IMR-90 (cell line): ENCODE measurements at regions not wholly inside any gene's neighbourhood (a gene's known extent, or its start where the extent isn't known, plus 50 kb on each side); places are given as distances from the start of the nearest gene placed in this dataset.

ENCODE experiments used
- ATAC-seq: fragments of 200-7000 bp; cut with Tn5 transposase; 2 replicates; pipeline ENCODE4 v1.9.1; 2020; ENCODE audit warnings: low read depth, mild to moderate bottlenecking, moderate library complexity
- BruUV-seq: library from RNA; stranded (reverse); fragments of 400-500 nt; replicated peaks from 2 replicates; lab custom pipeline; 2021; lab: Mats Ljungman, UMichigan
- CTCF ChIA-PET: fragments of 300-600 bp; formaldehyde crosslinking; extraction: SDS; loops from one replicate; lab custom pipeline; 2021; ENCODE audit warnings: antibody characterized with exemption; lab: Yijun Ruan, JAX
- POLR2A ChIA-PET: fragments of 300-600 bp; sonication (Branson Sonifier 250); formaldehyde crosslinking; loops from one replicate; lab custom pipeline; 2022; ENCODE audit warnings: antibody characterized with exemption; ENCODE audit not compliant: unreplicated experiment; lab: Charles Lee
- DNase-seq: peaks from one replicate; pipeline ENCODE4 v3.0.0; 2013
- H2AFZ ChIP-seq: replicated peaks from 2 replicates; pipeline ENCODE3; 2013; ENCODE audit warnings: low read length, mild to moderate bottlenecking; ENCODE audit not compliant: poor library complexity
- H2AK5ac ChIP-seq: 2 replicates; pipeline ENCODE4 v1.6.1; 2013; ENCODE audit warnings: low read depth, low read length, inconsistent platforms
- H2AK9ac ChIP-seq: replicated peaks from 2 replicates; pipeline ENCODE3; 2013; ENCODE audit warnings: mild to moderate bottlenecking, low read depth, low read length, moderate library complexity; ENCODE audit not compliant: poor library complexity
- H2BK120ac ChIP-seq: 2 replicates; pipeline ENCODE4 v1.6.1; 2013; ENCODE audit warnings: low read depth, low read length, inconsistent platforms
- H2BK15ac ChIP-seq: 3 replicates; pipeline ENCODE4 v1.6.1; 2013; ENCODE audit warnings: low read depth, low read length, inconsistent platforms
- H2BK20ac ChIP-seq: 2 replicates; pipeline ENCODE4 v1.6.1; 2013; ENCODE audit warnings: low read depth, mild to moderate bottlenecking, inconsistent platforms, low read length, moderate library complexity
- H2BK5ac ChIP-seq: 2 replicates; pipeline ENCODE4 v1.6.1; 2013; ENCODE audit warnings: mild to moderate bottlenecking, low read depth, low read length, inconsistent platforms; ENCODE audit not compliant: poor library complexity, severe bottlenecking
- H3K14ac ChIP-seq: replicated peaks from 2 replicates; pipeline ENCODE4 v1.6.1; 2013; ENCODE audit warnings: low read depth, low read length, inconsistent platforms
- H3K18ac ChIP-seq: 2 replicates; pipeline ENCODE4 v1.6.1; 2013; ENCODE audit warnings: low read depth, low read length, control low read depth
- H3K23ac ChIP-seq: 2 replicates; pipeline ENCODE4 v1.6.1; 2013; ENCODE audit warnings: low read depth, low read length, inconsistent platforms
- H3K27ac ChIP-seq: 2 replicates; pipeline ENCODE4 v1.5.1; 2013; ENCODE audit warnings: mild to moderate bottlenecking, control low read depth, low read length; ENCODE audit not compliant: insufficient read depth
- H3K27me3 ChIP-seq: 2 replicates; pipeline ENCODE4 v1.6.1; 2013; ENCODE audit warnings: low read length; ENCODE audit not compliant: control insufficient read depth, insufficient read depth
- H3K36me3 ChIP-seq: 2 replicates; pipeline ENCODE4 v1.6.1; 2013; ENCODE audit warnings: low read length, mixed read lengths; ENCODE audit not compliant: control insufficient read depth, insufficient read depth
- H3K4ac ChIP-seq: 2 replicates; pipeline ENCODE4 v1.6.1; 2013; ENCODE audit warnings: low read depth, low read length, inconsistent platforms
- H3K4me1 ChIP-seq: 2 replicates; pipeline ENCODE4 v1.6.1; 2013; ENCODE audit warnings: low read length, mixed read lengths; ENCODE audit not compliant: control insufficient read depth, insufficient read depth
- H3K4me2 ChIP-seq: 2 replicates; pipeline ENCODE4 v1.6.1; 2013; ENCODE audit warnings: low read depth, mild to moderate bottlenecking, control low read depth, low read length, moderate library complexity
- H3K4me3 ChIP-seq: 2 replicates; pipeline ENCODE4 v1.5.1; 2013; ENCODE audit warnings: low read depth, mild to moderate bottlenecking, control low read depth, low read length, moderate library complexity; ENCODE audit not compliant: insufficient read depth
- H3K56ac ChIP-seq: 2 replicates; pipeline ENCODE4 v1.6.1; 2013; ENCODE audit warnings: low read length, inconsistent platforms; ENCODE audit not compliant: insufficient read depth; ENCODE audit errors: extremely low read depth
- H3K79me1 ChIP-seq, 2 experiments: 2 replicates each; pipeline ENCODE4 v1.6.1; 2013; ENCODE audit warnings: low read length in 2 of 2, inconsistent platforms in 1 of 2, low read depth in 1 of 2
- H3K9ac ChIP-seq: 2 replicates; pipeline ENCODE4 v1.6.1; 2013; ENCODE audit warnings: low read depth, low read length, control low read depth
- H3K9me1 ChIP-seq: 2 replicates; pipeline ENCODE4 v1.6.1; 2013; ENCODE audit warnings: low read length, inconsistent platforms; ENCODE audit not compliant: insufficient read depth
- H3K9me3 ChIP-seq: 2 replicates; pipeline ENCODE4 v1.6.1; 2013; ENCODE audit warnings: low read length; ENCODE audit not compliant: control insufficient read depth, insufficient read depth
- H4K20me1 ChIP-seq: 2 replicates; pipeline ENCODE4 v1.6.1; 2013; ENCODE audit warnings: low read length, inconsistent platforms; ENCODE audit not compliant: insufficient read depth
- H4K5ac ChIP-seq: 2 replicates; pipeline ENCODE4 v1.6.1; 2013; ENCODE audit warnings: mild to moderate bottlenecking, low read depth, low read length, control low read depth
- H4K8ac ChIP-seq, 2 experiments: 2 replicates each; pipeline ENCODE4 v1.6.1; 2013; ENCODE audit warnings: low read depth in 2 of 2, low read length in 2 of 2, control low read depth in 1 of 2, inconsistent platforms in 1 of 2
- H4K91ac ChIP-seq: 2 replicates; pipeline ENCODE4 v1.6.1; 2013; ENCODE audit warnings: low read depth, low read length, inconsistent platforms; ENCODE audit not compliant: insufficient read depth
- BHLHE40 ChIP-seq: fragments of 150-350 bp; IDR thresholded peaks from 2 replicates; pipeline ENCODE4 v1.6.1; 2016; ENCODE audit warnings: mild to moderate bottlenecking, low read depth, low read length
- CEBPB ChIP-seq: IDR thresholded peaks from 2 replicates; pipeline ENCODE4 v1.6.1; 2012; ENCODE audit warnings: low read depth, low read length, improper control_type of control experiment
- CHD1 ChIP-seq: IDR thresholded peaks from 2 replicates; pipeline ENCODE4 v1.6.1; 2012; ENCODE audit warnings: low read depth, low read length, improper control_type of control experiment
- CTCF ChIP-seq: conservative IDR thresholded peaks from 2 replicates; pipeline ENCODE4 v1.5.1; 2012; ENCODE audit warnings: mild to moderate bottlenecking, low read depth, low read length, improper control_type of control experiment
- ELK1 ChIP-seq: fragments of 150-350 bp; IDR thresholded peaks from 2 replicates; pipeline ENCODE4 v1.6.1; 2016; ENCODE audit warnings: low read depth, mild to moderate bottlenecking, low read length, moderate library complexity, borderline replicate concordance
- FOS ChIP-seq: fragments of 150-350 bp; IDR thresholded peaks from 2 replicates; pipeline ENCODE4 v1.6.1; 2016; ENCODE audit warnings: low read depth, low read length
- MAFK ChIP-seq: IDR thresholded peaks from 2 replicates; pipeline ENCODE4 v1.6.1; 2012; ENCODE audit warnings: low read depth, low read length, improper control_type of control experiment
- MAZ ChIP-seq: IDR thresholded peaks from 2 replicates; pipeline ENCODE4 v1.6.1; 2012; ENCODE audit warnings: low read depth, mild to moderate bottlenecking, low read length, improper control_type of control experiment, moderate library complexity, borderline replicate concordance
- MXI1 ChIP-seq: IDR thresholded peaks from 2 replicates; pipeline ENCODE4 v1.6.1; 2012; ENCODE audit warnings: low read depth, mild to moderate bottlenecking, low read length, moderate library complexity, borderline replicate concordance
- NFE2L2 ChIP-seq: fragments of 150-350 bp; IDR thresholded peaks from 2 replicates; pipeline ENCODE4 v1.6.1; 2016; ENCODE audit warnings: low read depth, mild to moderate bottlenecking, low read length
- POLR2A ChIP-seq: IDR thresholded peaks from 2 replicates; pipeline ENCODE4 v1.6.1; 2012; ENCODE audit warnings: mild to moderate bottlenecking, low read depth, low read length
- RAD21 ChIP-seq: IDR thresholded peaks from 2 replicates; pipeline ENCODE4 v1.6.1; 2012; ENCODE audit warnings: low read length, improper control_type of control experiment
- RCOR1 ChIP-seq: IDR thresholded peaks from 2 replicates; pipeline ENCODE4 v1.6.1; 2012; ENCODE audit warnings: mild to moderate bottlenecking, low read length, improper control_type of control experiment; ENCODE audit not compliant: insufficient replicate concordance
- RFX5 ChIP-seq: IDR thresholded peaks from 2 replicates; pipeline ENCODE4 v1.8.0; 2012; ENCODE audit warnings: low read depth, mild to moderate bottlenecking, low read length, moderate library complexity
- USF2 ChIP-seq: fragments of 150-350 bp; IDR thresholded peaks from 2 replicates; pipeline ENCODE4 v1.6.1; 2017; ENCODE audit warnings: mild to moderate bottlenecking, antibody characterized with exemption, low read length, low read depth
- WGBS, 2 experiments: methylation state at CpG; one replicate each; pipeline versions ENCODE4 v1.1.5 to v1.1.7; 2013; ENCODE audit warnings: missing lambda C conversion rate in 2 of 2; ENCODE audit not compliant: insufficient read length in 1 of 2; ENCODE audit errors: extremely low coverage in 2 of 2; 5-methylcytosine and 5-hydroxymethylcytosine counted together
- dilution Hi-C: fragments of 300-500 bp; cut with HindIII; formaldehyde crosslinking; loops from one replicate; pipeline ENCODE4 v1.14.3; 2018; ENCODE audit warnings: low sequenced_read_pairs; ENCODE audit not compliant: unreplicated experiment
- in situ Hi-C: fragments of 300-500 bp; cut with MboI; formaldehyde crosslinking; loops from 3 replicates; pipeline ENCODE4 v1.14.3; 2019; ENCODE audit warnings: low sequenced_read_pairs, inconsistent platforms, mixed read lengths
- intact Hi-C: fragments of 100-400 bp; cut with micrococcal nuclease; formaldehyde crosslinking; loops from 2 replicates; pipeline ENCODE4 v1.10.0; 2022

- Histone ChIP-seq H3K36me3 (no peaks in the 10 kb centered on the region), H4K91ac (no peak overlapping the region)
Measured at GRCh38 chrX:65828599-65828998, 161.1 kb downstream of the MSN start.

More at GRCh38 chrX:65828599-65828998, 161.1 kb downstream of the MSN start:
- Histone ChIP-seq H3K27ac (no peak overlapping the region), H3K14ac (no peak overlapping the region), H4K8ac (no peak overlapping the region), H2AK5ac (no peak overlapping the region), H3K27me3 (peaks cover 10% of the 10 kb centered on the region), H3K9me3 (no peaks in the 10 kb centered on the region), H3K4ac (no peak overlapping the region), H2AK9ac (no peak overlapping the region), H2AFZ (no peak overlapping the region), H4K20me1 (no peaks in the 10 kb centered on the region), H2BK5ac (no peak overlapping the region), H2BK15ac (no peak overlapping the region), H2BK20ac (no peak overlapping the region), H3K9me1 (no peaks in the 10 kb centered on the region), H3K4me3 (no peak overlapping the region), H3K56ac (no peak overlapping the region), H3K18ac (no peak overlapping the region), H3K79me1 (no peaks in the 10 kb centered on the region), H2BK120ac (no peak overlapping the region), H3K4me1 (no peaks in the 10 kb centered on the region), H3K4me2 (no peak overlapping the region), H3K23ac (no peak overlapping the region), H3K9ac (no peak overlapping the region), H4K5ac (no peak overlapping the region)
- POLR2A ChIA-PET, result no interaction called here
- no CpG with 5 or more reads among the region's 3 CpGs for WGBS, 2 experiments
- no TSS peak for BruUV-seq
- ATAC-seq, result no peak
- CTCF ChIA-PET, result no interaction called here
- TF ChIP-seq CHD1, result no peak
- TF ChIP-seq RCOR1, result no peak
- TF ChIP-seq CTCF, result no peak
- no peak for TF ChIP-seq RAD21
- TF ChIP-seq BHLHE40, result no peak
- TF ChIP-seq MAFK, result no peak
- no peak for TF ChIP-seq NFE2L2
- no peak for TF ChIP-seq MAZ
- no peak for TF ChIP-seq CEBPB
- no peak for TF ChIP-seq MXI1
- no peak for TF ChIP-seq USF2
- no peak for TF ChIP-seq RFX5
- no peak for TF ChIP-seq ELK1
- TF ChIP-seq POLR2A, result no peak
- TF ChIP-seq FOS, result no peak
- no peak for DNase-seq
- dilution Hi-C loops, result no loop called here
- intact Hi-C loops, result no loop called here
- in situ Hi-C loops, result no loop called here
